ENCODE measurements at regions not wholly inside any gene's neighbourhood (a gene's known extent, or its start where the extent isn't known, plus 50 kb on each side); places are given as distances from the start of the nearest gene placed in this dataset.

- TF ChIP-seq CTCF (IDR thresholded peaks at IDR 0.05) (no peak), TAF1 (IDR thresholded peaks at IDR 0.05; ENCODE audit: borderline replicate concordance, low read depth, low read length) (no peak), TCF12 (IDR thresholded peaks at IDR 0.05) (no peak), SMC3 (IDR thresholded peaks at IDR 0.05; ENCODE audit: low read depth, low read length) (no peak), FOXM1 (IDR thresholded peaks at IDR 0.05; ENCODE audit: low read depth) (no peak), POLR2AphosphoS5 (IDR thresholded peaks at IDR 0.05; ENCODE audit: low read depth, low read length) (no peak), IRF3 (IDR thresholded peaks at IDR 0.05; ENCODE audit: low read depth, low read length) (no peak), MEF2A (IDR thresholded peaks at IDR 0.05; ENCODE audit: borderline replicate concordance, low read depth) (no peak), JUND (IDR thresholded peaks at IDR 0.05) (no peak), ZBTB33 (IDR thresholded peaks at IDR 0.05; ENCODE audit: borderline replicate concordance, low read depth) (no peak)
Observed at GRCh38 chr3:88485001-88485400, 335.2 kb downstream of the C3orf38 start.
